ENCODE measurements at regions not wholly inside any gene's neighbourhood (a gene's known extent, or its start where the extent isn't known, plus 50 kb on each side); places are given as distances from the start of the nearest gene placed in this dataset.
"Not testable (repeated sequence)": the region's sequence is repeated elsewhere in the genome, so short reads cannot be mapped to it uniquely, and the experiment has no call there.

- TF ChIP-seq CTCF (IDR thresholded peaks at IDR 0.05; ENCODE audit: insufficient read depth, low read depth, low read length, missing control alignments): no peak
- DNase-seq (ENCODE audit: low read depth): no peak
- H3K4me3 ChIP-seq (ENCODE audit: low read depth, low read length): no peak overlapping the region
These were observed 574.7 kb downstream of the TBC1D32 start for GRCh38 chr6:120759570-120759969.

- DNase-seq (ENCODE audit: low read depth); H3K4me3 ChIP-seq (ENCODE audit: low read depth, low read length): not testable (repeated sequence)
These were observed 585.7 kb downstream of the TBC1D32 start for GRCh38 chr6:120748574-120748973.

- no peak overlapping the region for H3K4me3 ChIP-seq (ENCODE audit: low read depth, low read length)
- no peak for DNase-seq (ENCODE audit: low read depth)
- no peak for TF ChIP-seq CTCF (IDR thresholded peaks at IDR 0.05; ENCODE audit: insufficient read depth, low read depth, low read length, missing control alignments)
These were observed 597.5 kb downstream of the TBC1D32 start for GRCh38 chr6:120736740-120737139.

GRCh38 chr6:120735641-120736040 is 598.6 kb downstream of the TBC1D32 start:
- DNase-seq (ENCODE audit: low read depth): no peak

GRCh38 chr6:120711255-120711654 is 623.0 kb downstream of the TBC1D32 start:
- H3K4me3 ChIP-seq (ENCODE audit: low read depth, low read length): no peak overlapping the region
- TF ChIP-seq CTCF (IDR thresholded peaks at IDR 0.05; ENCODE audit: insufficient read depth, low read depth, low read length, missing control alignments): no peak
- no peak for DNase-seq (ENCODE audit: low read depth)

More at GRCh38 chr6:120735641-120736040, 598.6 kb downstream of the TBC1D32 start:
- no peak overlapping the region for H3K4me3 ChIP-seq (ENCODE audit: low read depth, low read length)
- TF ChIP-seq CTCF (IDR thresholded peaks at IDR 0.05; ENCODE audit: insufficient read depth, low read depth, low read length, missing control alignments): no peak

- no peak for TF ChIP-seq CTCF (IDR thresholded peaks at IDR 0.05; ENCODE audit: insufficient read depth, low read depth, low read length, missing control alignments)
- H3K4me3 ChIP-seq (ENCODE audit: low read depth, low read length): no peak overlapping the region
- DNase-seq (ENCODE audit: low read depth): no peak
These were observed 634.3 kb downstream of the TBC1D32 start for GRCh38 chr6:120700001-120700400.

- DNase-seq (ENCODE audit: low read depth): no peak
- no peak overlapping the region for H3K4me3 ChIP-seq (ENCODE audit: low read depth, low read length)
- TF ChIP-seq CTCF (IDR thresholded peaks at IDR 0.05; ENCODE audit: insufficient read depth, low read depth, low read length, missing control alignments): no peak
These were observed 647.8 kb downstream of the TBC1D32 start for GRCh38 chr6:120686492-120686891.

Data from GM12865 (cell line).